ENCODE measurements at regions not wholly inside any gene's neighbourhood (a gene's known extent, or its start where the extent isn't known, plus 50 kb on each side); places are given as distances from the start of the nearest gene placed in this dataset.
"Not testable (repeated sequence)": the region's sequence is repeated elsewhere in the genome, so short reads cannot be mapped to it uniquely, and the experiment has no call there.

DNA sequence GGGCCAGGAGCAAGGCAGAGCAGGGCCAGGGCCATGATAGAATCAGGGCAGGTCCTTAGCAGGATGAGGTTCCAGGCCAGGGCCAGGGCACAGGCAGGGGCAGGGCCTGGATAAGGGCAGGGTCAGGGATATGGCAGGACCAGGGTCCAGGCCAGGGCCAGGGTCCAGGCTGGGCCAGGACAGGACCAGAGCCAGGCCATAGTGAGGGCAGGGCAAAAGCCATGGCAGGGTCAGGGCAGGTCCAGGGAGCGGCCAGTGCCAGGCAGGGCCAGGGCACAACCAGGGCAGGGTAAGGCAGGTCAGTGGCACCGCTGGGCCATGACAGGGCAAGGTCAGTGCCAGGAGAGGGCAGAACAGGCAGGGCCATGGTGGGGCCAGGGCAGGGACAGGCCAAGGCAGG, 152.2 kb downstream of the LIPI start:
- DNase-seq (ENCODE audit: low read depth in 2 of 2), result no peak

DNA sequence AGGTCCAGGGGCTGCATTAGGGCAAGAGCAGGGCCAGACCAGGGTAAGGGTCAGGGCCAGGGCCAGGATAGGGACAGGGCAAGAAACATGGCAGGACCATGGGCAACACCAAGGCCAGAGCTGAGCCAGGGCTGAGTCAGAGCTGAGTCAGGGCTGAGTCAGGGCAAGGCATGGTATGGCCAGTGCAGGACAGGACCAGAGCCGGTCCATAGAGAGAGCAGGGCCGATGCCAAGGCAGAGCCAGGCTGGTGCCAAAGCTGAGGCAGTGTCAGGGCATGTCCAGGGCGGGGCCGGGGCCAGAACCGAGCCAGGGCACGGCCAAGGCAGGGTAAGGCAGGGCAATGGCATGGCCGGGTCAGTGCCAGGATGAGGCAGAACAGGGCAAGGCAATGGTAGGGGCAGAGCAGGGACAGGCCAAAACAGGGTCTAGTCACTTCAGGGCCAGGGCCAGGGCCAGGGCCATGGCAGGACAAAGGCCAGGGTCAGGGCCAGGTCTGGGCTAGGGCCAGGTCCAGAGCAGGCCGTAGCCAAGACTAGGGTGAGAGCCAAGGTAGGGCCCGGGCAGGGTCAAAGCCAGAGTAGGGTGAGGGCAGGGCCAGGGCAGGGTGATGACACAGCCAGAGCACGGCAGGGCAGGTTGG, 152.8 kb downstream of the LIPI start:
- DNase-seq (ENCODE audit: low read depth in 2 of 2), result not testable (repeated sequence)

DNA sequence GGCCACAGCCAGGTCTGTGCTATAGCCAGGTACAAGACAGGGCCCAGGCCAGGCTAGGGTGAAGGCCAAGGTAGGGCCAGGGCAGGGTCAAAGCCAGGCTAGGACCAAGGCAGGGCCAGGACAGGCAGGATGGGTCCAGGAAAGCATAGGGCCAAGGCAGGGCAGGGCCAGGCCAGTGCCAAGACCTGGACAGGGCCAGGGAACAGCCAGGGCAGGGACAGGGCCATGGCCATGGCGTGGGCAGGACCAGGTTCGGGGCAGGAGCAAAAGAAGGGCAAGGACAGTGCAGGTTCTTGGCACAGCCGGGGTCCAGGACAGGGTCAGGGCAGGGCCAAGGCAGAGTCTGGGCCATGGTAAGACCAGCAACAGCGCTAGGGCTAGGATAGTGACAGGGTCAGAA, 153.4 kb downstream of the LIPI start:
- no peak for DNase-seq (ENCODE audit: low read depth in 2 of 2)

DNA sequence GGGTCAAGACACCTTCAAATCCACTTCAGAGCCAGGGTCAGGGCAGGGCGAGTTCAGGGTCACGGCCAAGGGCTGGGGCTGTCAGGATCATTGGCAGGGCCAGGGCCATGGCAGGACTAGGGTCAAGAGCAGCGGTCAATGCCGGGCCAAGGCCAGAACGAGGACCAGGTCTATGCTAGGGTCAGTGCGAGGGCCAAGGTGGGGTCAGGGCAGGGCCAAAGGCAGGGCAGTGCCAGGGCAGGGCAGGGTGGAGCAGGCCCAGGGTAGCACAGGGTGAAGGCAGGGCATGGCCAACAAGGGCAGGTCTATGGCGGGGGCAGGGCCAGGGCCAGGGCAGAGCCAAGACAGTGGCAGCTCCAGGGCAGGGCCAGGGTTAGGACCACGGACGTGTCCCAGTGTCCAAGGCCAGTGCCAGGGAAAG, 154.0 kb downstream of the LIPI start:
- DNase-seq (ENCODE audit: low read depth in 2 of 2), result no peak

DNA sequence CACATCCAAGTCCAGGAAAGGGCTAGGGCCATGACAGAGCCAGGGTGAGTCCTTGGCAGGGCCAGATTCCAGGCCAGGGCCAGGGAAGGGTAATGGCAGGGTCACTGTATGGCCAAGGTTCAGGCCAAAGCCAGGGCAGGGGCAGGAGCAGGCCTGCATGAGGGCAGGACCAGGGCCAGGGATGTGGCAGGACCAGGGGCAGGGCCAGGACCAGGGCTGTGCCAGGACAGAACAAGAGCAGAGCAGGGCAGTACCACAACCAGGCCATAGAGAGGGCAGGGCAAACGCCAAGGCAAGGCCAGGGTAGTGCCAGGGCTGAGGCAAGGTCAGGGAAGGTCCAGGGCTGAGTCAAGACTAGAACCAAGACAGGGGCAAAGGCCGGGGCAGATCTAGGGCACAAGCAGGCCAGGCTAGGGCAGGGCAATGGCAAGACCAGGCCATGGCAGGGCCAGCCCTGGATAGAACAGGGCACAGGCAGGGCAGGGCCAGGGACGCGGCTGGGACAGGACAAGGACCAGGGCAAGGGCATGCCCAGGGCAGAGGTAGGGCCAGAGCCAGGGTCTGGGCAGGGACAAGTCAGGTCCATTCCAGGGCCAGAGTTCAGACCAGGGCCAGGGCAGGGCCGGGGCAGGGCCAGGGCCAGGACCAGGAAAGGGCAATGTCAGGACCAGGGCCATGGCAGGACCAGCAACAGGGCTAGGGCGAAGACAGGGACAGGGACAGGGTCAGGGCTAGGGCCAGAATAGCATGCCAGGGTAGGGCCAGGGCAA, 154.8 kb downstream of the LIPI start:
- not testable (repeated sequence) for DNase-seq (ENCODE audit: low read depth in 2 of 2)

DNA sequence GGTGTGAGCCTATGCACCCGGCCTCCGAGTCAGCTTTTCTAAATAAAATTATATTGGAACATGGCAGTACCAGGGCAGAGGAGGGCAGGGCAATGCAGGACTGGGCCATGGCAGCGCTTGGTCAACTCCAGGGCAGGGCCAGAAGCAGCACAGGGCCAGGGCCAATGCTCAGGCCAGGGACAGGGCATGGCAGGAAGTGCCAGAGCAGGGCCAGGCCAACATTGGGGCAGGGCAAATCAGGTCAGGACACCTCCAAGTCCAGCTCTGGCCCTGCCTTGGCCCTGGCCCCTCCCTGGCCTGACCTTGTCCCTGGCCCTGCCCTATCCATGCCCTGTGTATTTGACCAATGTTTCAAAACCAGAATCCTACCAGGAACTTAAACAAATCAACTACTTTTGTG, 156.1 kb downstream of the LIPI start:
- no peak for DNase-seq (ENCODE audit: low read depth in 2 of 2)

DNA sequence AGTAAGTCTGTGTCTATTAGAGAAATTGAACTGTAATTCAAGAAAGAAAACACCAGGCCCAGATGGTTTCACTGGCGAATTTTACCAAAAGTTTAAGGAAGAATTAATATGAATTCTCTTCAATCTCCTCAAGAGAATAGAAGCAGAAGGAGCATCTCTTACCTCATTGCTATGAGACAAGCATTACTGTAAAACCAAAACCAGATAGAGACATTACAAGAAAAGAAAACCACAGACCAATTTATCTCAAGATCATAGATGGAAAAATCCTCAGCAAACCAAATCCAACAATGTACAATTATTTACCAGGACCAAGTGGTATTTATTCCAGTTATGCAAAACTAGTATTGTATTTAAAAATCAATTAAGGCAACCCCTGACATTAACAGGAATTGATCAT, 160.6 kb downstream of the LIPI start:
- DNase-seq (ENCODE audit: low read depth in 2 of 2), result no peak

DNA sequence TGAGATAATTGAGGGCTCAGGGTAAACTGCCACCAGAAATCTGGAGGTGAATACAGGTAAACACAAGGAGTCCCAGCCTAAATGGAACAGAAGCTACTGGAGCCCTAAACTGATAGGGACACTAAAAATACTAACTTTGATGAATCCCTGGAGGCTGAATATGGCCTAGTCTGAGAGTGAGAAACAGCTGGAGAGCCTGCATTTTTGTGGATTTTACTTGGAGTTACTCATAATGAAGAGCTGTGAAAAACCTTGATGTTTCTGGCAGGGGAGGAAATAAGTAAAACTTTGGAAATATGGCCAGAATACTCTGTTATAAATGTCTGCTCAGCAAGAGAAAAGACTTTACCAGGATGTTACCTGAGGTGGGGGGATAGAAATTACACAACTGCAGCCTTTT, 164.4 kb downstream of the LIPI start:
- no peak for DNase-seq (ENCODE audit: low read depth in 2 of 2)

DNA sequence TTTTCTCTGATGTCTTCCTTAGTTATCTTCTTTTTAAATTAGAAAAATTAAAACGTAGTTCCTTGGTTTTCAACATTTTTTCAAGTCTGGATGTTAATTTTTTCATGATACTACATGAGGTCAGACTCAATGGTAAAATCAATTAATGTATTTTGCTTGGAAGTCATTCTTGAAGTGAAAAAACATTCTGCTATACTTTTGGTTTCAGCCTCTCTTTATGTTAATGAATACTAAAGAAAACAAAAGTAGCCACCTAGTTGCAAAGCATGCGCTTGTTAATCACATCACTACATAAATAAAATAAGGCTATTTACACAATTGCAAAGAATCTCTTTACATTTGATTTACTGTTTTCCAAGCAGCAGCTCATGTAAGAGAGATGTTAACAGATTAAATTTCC, 170.4 kb downstream of the LIPI start:
- DNase-seq (ENCODE audit: low read depth in 2 of 2), result no peak

DNA sequence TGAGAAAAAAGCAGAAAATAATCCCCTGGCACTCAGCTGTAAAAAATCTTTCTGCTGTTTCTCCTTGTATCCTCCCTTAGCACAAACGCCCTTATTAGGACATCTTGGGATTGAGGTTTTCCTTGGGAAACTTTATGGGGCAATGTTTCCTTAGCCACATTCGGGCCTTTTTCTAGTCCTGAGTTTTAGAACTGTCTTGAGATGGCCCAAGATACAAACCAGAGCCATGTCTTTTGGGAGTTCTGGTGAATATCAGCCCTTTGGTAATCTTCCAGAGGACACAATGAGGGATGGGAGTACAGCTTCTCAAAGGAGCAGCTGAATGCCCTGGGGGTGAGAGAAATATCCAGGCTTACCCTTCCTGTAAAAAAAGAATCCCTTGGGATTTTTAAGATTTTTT, 182.1 kb downstream of the LIPI start:
- not testable (repeated sequence) for DNase-seq (ENCODE audit: low read depth in 2 of 2)

DNA sequence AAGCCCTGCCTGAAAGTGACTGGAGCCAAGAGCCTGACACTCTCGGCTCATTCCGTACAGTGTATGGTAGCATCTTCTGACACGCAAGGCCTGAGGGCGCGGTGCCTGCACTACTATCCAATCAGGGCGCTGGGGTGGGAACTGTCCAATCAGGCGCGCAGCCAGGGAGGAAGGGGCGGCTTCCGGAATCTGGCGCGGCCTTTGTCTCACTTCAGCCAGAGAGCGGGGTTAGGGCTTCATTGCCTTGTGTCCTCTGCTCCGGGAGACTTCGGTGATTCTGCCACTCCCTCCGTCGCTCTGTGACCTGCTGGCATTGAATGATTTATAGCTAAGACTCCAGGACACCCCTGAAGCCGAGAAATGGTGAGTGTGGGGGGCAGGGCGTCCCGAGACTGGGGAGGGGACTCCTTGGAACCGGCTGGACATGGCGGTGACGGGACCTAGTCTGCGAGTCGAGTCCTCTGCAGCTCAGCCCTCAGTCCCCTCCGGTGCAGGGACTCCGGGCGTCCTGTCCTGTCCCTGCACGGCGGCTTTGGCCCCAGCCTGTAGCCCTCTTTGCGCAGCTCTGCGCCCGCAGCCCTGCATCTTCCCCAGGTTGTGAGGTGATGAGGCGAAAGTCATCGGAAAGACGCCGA, 183.4 kb downstream of the LIPI start:
- DNase-seq (ENCODE audit: low read depth in 2 of 2), result peak; percentile 72 to 75

DNA sequence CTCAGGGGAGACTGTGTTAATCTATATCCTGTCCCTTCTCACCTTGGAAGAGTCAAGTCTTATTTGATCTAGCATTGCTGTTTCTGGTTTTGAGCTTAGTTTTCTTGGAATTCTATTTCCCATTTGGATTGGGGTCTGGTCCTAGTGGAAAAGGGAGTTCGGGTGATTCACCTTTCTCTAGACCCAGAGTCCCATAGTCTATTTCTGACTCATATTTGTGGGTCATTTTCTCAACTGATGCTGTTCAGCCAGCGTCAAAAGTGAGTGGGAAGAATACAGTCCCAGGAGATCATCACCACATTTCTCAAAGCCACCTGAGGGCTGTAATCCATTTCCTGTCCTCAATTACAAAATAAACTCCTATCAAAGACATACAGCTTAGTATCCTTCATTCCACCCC, 190.6 kb downstream of the LIPI start:
- DNase-seq (ENCODE audit: low read depth in 2 of 2), result not testable (repeated sequence)

DNA sequence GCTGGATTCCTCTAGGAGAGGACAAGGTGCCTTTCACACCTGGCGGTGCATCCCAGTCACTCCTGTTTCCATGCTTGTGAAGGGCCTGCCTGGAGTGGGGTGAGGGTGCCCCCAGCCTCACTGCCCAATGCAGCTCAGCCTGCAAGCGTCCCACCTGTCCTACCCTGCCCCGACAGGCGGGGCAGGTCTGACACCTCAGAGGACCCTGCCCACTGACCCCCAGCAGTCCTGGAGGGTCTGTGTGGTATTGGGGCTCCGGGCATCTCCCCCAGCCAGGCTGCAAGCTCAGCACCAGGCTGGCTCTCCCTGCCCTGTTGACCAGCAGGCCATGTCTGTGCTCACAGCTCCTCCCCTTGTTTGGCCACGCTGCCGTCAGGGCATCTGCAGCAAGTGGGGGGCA, 194.9 kb downstream of the LIPI start:
- DNase-seq (ENCODE audit: low read depth in 2 of 2), result not testable (repeated sequence)

DNA sequence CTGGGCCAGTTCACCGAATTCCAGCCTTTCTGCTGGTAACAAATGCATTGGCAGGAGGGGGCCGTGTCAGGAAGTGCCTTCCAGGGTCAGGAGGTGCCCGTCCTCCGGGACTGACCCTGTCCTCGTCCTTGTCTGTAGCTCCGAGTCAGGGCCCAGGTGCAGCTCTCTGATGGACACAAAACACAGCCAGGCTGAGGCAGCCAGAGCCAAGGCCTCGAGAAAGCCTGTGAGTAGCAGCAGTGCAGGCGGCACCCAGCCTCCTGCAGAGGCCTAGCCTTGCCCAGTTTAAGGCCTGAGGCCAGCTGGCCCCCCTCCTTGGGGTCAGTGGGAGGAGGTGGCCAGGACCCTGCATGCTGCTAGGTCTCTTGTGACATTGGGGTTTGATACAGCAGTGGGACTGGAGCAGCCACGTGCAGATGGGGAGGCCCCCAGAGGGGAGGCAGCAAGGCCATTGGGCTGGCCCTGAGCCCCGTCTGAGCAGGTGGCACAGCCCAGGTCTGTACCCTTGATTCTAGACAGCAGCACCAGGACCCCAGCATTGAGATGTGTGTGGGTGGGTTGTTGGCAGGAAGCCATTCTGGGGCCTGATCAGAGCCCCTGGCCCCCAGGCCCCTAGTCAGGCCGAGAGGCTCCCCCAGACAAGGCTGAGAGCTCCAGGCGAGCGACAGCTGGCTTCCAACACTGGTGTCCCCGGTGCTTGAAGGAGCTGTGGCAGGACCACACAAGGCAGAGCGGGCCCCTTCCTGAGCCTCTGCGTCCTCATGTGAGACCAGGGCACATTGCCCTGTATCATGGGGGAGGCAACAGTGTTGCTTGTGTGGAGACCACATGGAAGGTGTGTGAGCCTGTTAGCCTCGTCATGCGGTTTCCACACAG, 196.9 kb downstream of the LIPI start:
- not testable (repeated sequence) for DNase-seq (ENCODE audit: low read depth in 2 of 2)

DNA sequence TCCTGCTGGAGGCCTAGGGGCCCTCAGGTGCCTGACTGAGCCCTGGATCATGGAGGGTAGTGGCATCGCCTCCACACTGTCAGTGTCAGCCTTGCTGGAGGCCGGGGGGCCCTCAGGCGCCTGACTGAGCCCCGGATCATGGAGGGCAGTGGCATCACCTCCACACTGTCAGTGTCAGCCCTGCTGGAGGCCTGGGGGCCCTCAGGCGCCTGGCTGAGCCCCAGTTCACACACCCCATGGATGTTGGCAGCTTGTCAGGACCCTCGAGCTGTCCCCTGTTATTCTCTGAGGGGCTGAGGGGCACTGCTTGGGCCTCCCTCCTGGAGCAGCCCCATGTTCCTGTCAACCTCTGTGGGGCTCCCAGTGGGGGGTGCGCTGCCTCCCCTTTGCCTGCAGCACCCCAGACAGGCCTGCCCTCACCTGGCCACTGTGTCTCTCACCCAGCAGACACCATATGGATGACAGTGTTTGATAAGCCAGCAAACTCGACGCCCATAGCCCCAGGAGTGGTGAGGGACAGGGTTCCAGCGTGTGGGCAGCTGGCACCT, 197.6 kb downstream of the LIPI start:
- no peak for DNase-seq (ENCODE audit: low read depth in 2 of 2)

DNA sequence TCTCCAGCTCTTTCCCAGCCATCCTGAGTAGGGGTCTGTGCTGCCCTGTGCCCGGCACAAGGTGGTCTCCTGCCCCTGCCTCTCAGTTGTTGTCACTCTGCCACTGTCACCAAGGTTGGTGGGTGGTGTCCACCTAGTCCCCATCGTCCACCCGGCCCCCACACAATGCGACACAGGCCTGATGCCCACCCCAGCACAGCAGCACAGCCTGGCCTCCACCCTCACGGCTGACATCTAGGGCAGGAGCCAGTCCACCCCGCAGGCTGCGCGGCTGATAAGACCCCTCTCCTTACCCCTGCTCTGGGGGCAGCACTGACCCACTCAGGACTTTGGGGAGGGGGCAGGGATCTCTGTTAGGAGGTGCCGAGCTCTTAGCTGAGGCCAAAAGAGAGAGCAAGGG, 198.3 kb downstream of the LIPI start:
- DNase-seq (ENCODE audit: low read depth in 2 of 2), result no peak

DNA sequence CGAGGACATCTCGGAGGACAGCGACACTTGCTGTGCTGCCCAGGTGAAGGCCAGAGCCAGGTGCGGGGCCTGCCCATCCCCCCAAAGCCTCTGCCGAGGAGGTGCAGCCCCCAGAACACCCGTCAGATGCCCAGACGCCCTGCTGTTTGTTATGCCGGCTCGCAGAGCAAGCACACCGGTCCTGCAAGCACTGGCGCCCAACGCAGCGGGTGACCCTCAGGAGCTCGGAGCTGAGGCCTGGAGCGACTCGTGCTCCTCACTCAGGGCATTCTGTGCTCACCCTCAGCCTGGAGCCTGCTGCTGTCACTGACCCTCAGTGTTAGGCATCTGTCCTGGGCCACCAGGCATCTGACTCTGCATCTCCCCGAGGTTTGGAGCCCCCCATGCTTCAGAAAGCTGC, 199.0 kb downstream of the LIPI start:
- DNase-seq (ENCODE audit: low read depth in 2 of 2), result not testable (repeated sequence)

DNA sequence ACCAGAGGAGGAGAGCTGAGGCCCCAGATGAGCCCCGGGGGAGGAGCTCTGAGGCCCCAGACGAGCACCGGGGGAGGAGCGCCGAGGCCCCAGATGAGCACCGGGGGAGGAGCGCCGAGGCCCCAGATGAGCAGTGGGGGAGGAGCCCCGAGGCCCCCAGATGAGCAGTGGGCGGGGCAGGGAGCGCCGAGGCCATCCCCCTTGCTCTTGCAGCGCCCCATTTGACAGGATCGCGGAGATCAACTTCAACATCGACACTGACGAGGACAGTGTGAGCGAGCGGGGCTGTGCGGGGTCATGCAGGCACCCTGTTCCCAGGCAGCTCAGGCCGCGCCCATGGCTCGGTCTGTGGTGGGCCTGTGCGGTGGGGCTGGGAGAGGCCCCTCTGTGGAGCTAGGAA, 199.6 kb downstream of the LIPI start:
- DNase-seq (ENCODE audit: low read depth in 2 of 2), result not testable (repeated sequence)

DNA sequence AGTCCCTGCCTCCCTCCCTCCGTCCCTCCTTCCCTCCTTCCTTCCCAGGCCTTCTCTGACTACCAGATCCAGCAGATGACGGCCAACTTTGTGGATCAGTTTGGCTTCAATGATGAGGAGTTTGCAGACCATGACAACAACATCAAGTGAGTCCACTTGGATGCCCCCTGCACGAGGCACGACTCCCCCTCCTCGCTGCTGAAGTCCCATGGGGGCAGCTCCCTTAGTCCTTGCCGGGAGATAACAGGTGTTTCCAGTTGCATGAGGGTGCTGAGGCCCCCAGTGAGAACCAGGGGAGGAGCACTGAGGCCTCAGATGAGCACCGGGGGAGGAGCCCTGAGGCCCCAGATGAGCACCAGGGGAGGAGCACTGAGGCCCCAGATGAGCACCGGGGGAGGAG, 200.0 kb downstream of the LIPI start:
- no peak for DNase-seq (ENCODE audit: low read depth in 2 of 2)

DNA sequence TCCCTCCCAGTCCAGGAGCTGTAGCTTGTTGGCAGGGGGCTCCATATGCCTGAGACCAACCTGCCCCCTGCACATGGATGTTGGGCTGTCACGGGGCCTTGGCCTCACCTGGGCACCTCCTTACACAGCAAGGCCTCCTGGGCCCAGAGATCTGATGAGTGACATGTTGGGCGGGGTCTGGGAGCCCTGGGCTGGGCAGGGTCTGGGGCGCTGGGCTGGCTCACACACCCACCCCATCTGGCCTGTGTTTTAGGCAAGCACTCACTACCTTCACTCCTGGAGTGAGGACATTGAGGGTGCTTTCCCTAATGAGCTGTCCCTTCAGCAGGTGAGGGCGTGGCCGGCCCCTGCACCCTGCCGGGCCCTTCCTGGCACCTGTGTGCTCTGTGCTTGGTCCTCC, 200.8 kb downstream of the LIPI start:
- not testable (repeated sequence) for DNase-seq (ENCODE audit: low read depth in 2 of 2)

DNA sequence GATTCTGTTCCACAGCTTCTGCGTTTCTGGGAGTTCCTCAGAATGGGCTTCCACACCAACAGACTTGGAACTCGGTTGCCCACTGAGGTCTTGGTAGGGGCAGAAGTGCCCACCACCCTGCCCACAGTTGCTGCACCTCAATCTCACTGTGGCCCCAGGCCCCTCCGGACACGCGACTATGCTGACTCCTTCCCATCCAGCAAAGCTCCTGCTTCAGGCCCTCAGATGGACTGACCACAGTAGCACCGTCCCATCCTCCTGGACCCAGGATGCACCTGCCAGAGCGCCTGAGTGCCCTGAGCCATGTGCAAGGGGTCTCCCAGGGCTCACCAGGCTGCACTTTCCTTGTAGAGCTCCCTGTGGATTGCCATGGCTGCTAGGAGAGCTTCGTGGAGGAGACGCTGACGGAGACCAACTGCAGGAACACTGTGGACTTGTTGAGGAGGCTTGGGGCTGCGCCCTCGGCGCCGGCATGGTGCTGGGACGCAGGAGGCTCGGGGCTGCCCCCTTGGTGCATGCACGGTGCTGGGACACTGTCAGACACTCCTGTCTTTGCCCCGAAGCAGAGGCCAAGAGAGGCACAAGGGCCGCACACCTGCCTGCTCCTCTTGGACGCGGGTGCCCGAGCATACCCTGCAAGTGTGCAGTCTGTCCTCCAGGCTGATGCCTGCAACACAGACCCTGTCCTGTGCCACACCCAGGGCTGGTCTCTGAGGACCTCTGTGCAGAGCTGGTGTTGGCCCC, 201.3 kb downstream of the LIPI start:
- DNase-seq (ENCODE audit: low read depth in 2 of 2), result not testable (repeated sequence)

All from activated CD4-positive, alpha-beta T cell treated with anti-CD3 and anti-CD28 coated beads for 24 hours (primary cell).